HepG2 (cell line): ENCODE measurements at regions not wholly inside any gene's neighbourhood (a gene's known extent, or its start where the extent isn't known, plus 50 kb on each side); places are given as distances from the start of the nearest gene placed in this dataset.

Source experiments
- JUNB ChIP-seq: sonication (generic); formaldehyde crosslinking; IDR thresholded peaks from 2 replicates; pipeline ENCODE4 v1.8.0; 2022; ENCODE audit warnings: missing genetic modification reagents, mild to moderate bottlenecking, borderline replicate concordance
- TBP ChIP-seq: sonication (generic); formaldehyde crosslinking; IDR thresholded peaks from 2 replicates; pipeline ENCODE4 v1.5.0; 2020; ENCODE audit warnings: missing genetic modification reagents
- ZBTB39 ChIP-seq: sonication (generic); formaldehyde crosslinking; IDR thresholded peaks from 2 replicates; pipeline ENCODE4 v1.5.0; 2020; ENCODE audit warnings: missing genetic modification reagents
- ZNF274 ChIP-seq: sonication (generic); formaldehyde crosslinking; IDR thresholded peaks from 2 replicates; pipeline ENCODE4 v1.5.1; 2020; ENCODE audit warnings: mild to moderate bottlenecking, missing genetic modification reagents
- ZNF317 ChIP-seq: sonication (generic); formaldehyde crosslinking; IDR thresholded peaks from 2 replicates; pipeline ENCODE4 v1.5.0; 2020; ENCODE audit warnings: mild to moderate bottlenecking, missing genetic modification reagents
- ZSCAN21 ChIP-seq: sonication (generic); formaldehyde crosslinking; IDR thresholded peaks from 2 replicates; pipeline ENCODE4 v1.8.0; 2022; ENCODE audit warnings: mild to moderate bottlenecking, missing genetic modification reagents, moderate library complexity, borderline replicate concordance

GRCh38 chr6:17038316-17038715 lies 63.5 kb upstream of the STMND1 start:
- TF ChIP-seq TBP (CRISPR knock-in tag) = no peak
- TF ChIP-seq ZNF317 (CRISPR knock-in tag) = no peak
- no peak for TF ChIP-seq ZSCAN21
- no peak for TF ChIP-seq ZBTB39 (CRISPR knock-in tag)
- TF ChIP-seq ZNF274 (CRISPR knock-in tag) = no peak
- no peak for TF ChIP-seq JUNB (CRISPR knock-in tag)
